Activated T-cell treated with anti-CD3 and anti-CD28 coated beads, Interleukin-2, amount 50 U/mL, for 72 hours (primary cell): ENCODE measurements at regions not wholly inside any gene's neighbourhood (a gene's known extent, or its start where the extent isn't known, plus 50 kb on each side); places are given as distances from the start of the nearest gene placed in this dataset.
A peak's percentile ranks its signal among the peaks of the same experiment; 100 is the strongest.

Experiments used
- ATAC-seq, 2 donors: fragments of 150-1000 bp; cut with Tn5 transposase; replicated peaks in 1 of 2; 2 replicates each; pipeline ENCODE4 v1.10.0; 2021; ENCODE audit warnings: moderate library complexity in 2 of 2, mild to moderate bottlenecking in 1 of 2
- DNase-seq, 2 donors: peaks; one replicate each; pipeline ENCODE4 v3.0.0; 2021 to 2022; ENCODE audit warnings: mixed read lengths in 1 of 2
- H3K27ac Mint-ChIP-seq: one replicate; pipeline ENCODE4 v1.8.0; 2022; ENCODE audit warnings: mild to moderate bottlenecking, moderate library complexity, mixed read lengths
- H3K27me3 Mint-ChIP-seq: one replicate; pipeline ENCODE4 v1.8.0; 2022; ENCODE audit warnings: low read depth, mixed read lengths
- H3K36me3 Mint-ChIP-seq, 2 donors: one replicate each; pipeline ENCODE4 v1.8.0; 2022; ENCODE audit warnings: mixed read lengths in 2 of 2, mild to moderate bottlenecking in 1 of 2; ENCODE audit not compliant: insufficient read depth in 2 of 2
- H3K4me1 Mint-ChIP-seq: one replicate; pipeline ENCODE4 v1.8.0; 2022; ENCODE audit warnings: low read depth, mixed read lengths
- H3K4me3 Mint-ChIP-seq, 2 donors: one replicate each; pipeline ENCODE4 v1.8.0; 2022; ENCODE audit warnings: mild to moderate bottlenecking in 2 of 2, mixed read lengths in 2 of 2, moderate library complexity in 2 of 2
- H3K9me3 Mint-ChIP-seq, 2 donors: one replicate each; pipeline ENCODE4 v1.8.0; 2022; ENCODE audit warnings: mixed read lengths in 2 of 2

DNA sequence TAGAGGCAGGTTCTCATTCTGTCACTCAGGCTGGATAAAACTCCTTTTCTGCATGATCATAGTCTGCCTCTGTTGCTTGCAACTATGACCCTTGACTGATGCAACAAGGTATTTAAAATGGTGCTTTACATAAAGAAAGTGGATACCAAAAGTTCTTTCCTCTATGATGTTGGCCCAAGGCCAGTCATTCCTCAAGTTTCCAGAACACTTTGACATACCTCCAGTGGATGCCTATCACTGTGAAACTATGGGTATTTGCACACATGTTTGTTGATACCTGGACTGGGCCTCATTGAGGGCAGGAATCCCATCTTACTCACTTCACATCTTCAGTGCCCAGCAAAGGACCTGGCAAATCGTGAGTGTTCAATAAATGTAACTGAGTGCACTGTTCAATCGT, 159.0 kb upstream of the ZC3H12C start:
- H3K36me3 Mint-ChIP-seq = no peaks in the 10 kb centered on the region
- H3K27me3 Mint-ChIP-seq = peaks cover 6% of the 10 kb centered on the region
- no peak for DNase-seq
- no peak for ATAC-seq
- no peaks in the 10 kb centered on the region for H3K4me1 Mint-ChIP-seq
- H3K27ac Mint-ChIP-seq = no peak overlapping the region
- H3K9me3 Mint-ChIP-seq = no peaks in the 10 kb centered on the region
- no peak overlapping the region for H3K4me3 Mint-ChIP-seq

- ATAC-seq (no peak), DNase-seq (no peak)
- H3K27ac Mint-ChIP-seq = no peak overlapping the region
- no peak overlapping the region for H3K4me3 Mint-ChIP-seq
- H3K27me3 Mint-ChIP-seq = peaks cover 22% of the 10 kb centered on the region
- no peaks in the 10 kb centered on the region for H3K36me3 Mint-ChIP-seq
- H3K4me1 Mint-ChIP-seq = no peaks in the 10 kb centered on the region
- H3K9me3 Mint-ChIP-seq = no peaks in the 10 kb centered on the region
Measured at GRCh38 chr11:109936661-109937180, 156.5 kb upstream of the ZC3H12C start.

- H3K27ac Mint-ChIP-seq = no peak overlapping the region
- peaks cover 22% of the 10 kb centered on the region for H3K27me3 Mint-ChIP-seq
- no peaks in the 10 kb centered on the region for H3K4me1 Mint-ChIP-seq
- H3K9me3 Mint-ChIP-seq = no peaks in the 10 kb centered on the region
- no peak overlapping the region for H3K4me3 Mint-ChIP-seq
- no peak for ATAC-seq
- DNase-seq = no peak
- H3K36me3 Mint-ChIP-seq = no peaks in the 10 kb centered on the region
Measured at GRCh38 chr11:109937968-109938367, 155.2 kb upstream of the ZC3H12C start.

GRCh38 chr11:109939166-109939810, 153.9 kb upstream of the ZC3H12C start:
- no peak for DNase-seq
- Mint-ChIP-seq H3K27ac (no peak overlapping the region), H3K4me3 (no peak overlapping the region), H3K4me1 (no peaks in the 10 kb centered on the region), H3K36me3 (no peaks in the 10 kb centered on the region), H3K27me3 (peaks cover 28% of the 10 kb centered on the region), H3K9me3 (no peaks in the 10 kb centered on the region)
- ATAC-seq = no peak

DNA sequence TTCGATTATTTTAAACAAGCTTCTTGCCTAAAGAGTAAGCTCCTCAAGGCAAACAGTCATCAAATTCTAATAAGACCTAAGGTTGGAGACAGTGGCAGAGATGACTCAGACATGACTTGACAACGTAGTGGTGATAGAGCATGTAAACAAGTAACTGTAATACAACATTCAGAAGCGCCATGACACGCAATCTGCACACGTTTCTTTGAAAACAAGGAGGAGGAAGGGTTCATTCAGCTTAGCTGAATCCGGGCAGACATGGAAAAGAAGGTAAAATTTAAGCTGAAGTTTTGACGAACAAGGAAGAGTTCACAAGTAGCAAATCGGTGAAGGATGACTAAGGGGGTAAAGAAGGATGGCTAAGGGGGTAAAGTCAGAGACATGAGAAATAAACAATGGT, 152.4 kb upstream of the ZC3H12C start:
- no peaks in the 10 kb centered on the region for H3K9me3 Mint-ChIP-seq
- no peaks in the 10 kb centered on the region for H3K36me3 Mint-ChIP-seq
- peaks cover 37% of the 10 kb centered on the region for H3K27me3 Mint-ChIP-seq
- H3K27ac Mint-ChIP-seq = no peak overlapping the region
- DNase-seq (no peak), ATAC-seq (no peak)
- H3K4me1 Mint-ChIP-seq = peaks cover 2% of the 10 kb centered on the region
- no peak overlapping the region for H3K4me3 Mint-ChIP-seq

DNA sequence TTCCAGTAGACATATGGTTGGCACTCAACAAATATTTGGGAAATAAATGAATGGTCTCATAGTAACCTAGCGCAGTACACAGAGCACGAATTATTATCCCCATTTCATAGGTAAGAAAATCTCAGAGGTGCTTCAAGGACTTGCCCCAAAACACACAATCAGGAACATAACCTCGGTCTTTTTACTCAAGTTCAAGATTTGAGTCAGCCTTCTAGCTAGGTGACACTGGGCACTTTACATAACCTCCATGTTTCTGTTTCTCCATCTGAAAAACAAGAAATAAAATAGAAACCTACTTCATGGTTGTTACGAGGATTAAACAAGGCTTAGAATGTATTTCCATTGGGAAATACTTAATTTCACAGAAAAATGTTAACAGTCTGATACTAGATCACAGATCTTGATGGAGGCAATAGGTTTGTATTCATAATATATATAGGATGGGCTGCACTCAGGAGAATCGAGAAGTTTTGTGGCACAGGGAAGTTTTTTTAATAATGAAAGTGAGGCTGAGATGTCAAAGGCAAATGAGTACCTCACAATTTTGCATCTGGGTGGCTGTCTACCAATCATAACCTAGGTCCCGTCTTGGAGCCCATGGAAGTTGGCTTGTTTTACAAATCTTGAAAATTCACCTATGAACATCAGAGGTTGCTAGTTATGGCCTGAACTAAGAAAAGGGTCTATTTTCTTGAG, 147.4 kb upstream of the ZC3H12C start:
- DNase-seq = no peak
- peak overlapping the region; percentile 73 for H3K27ac Mint-ChIP-seq

DNA sequence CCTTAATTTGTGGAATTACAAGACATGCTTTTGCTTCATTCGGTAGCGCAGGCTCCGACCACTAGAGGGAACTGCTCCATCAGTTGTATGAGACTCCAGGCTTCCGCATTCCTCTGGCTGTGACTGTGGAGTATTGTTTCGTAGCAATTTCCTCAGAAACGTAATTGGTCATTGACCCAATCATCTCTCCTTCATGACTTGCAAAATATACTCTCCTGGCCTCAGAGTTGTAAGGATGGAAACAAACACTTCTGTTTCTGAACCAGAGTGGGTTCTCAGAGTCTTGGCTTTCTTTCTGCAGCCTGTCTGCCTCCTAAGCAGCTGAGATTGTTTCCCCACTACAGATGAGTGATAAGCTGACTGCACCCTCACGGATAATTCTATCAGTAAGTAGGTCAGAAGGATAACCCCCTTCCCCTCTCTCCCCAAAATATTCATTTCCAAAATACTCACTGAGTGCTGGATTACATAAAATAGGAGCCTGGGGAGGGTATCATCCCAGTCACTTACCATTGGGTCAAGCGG, 146.8 kb upstream of the ZC3H12C start:
- no peaks in the 10 kb centered on the region for H3K36me3 Mint-ChIP-seq
- H3K27me3 Mint-ChIP-seq = peaks cover 29% of the 10 kb centered on the region
- H3K4me1 Mint-ChIP-seq = peaks cover 13% of the 10 kb centered on the region
- no peaks in the 10 kb centered on the region for H3K9me3 Mint-ChIP-seq
- no peak overlapping the region for H3K27ac Mint-ChIP-seq
- peak overlapping the region; percentile 31 to 54 for H3K4me3 Mint-ChIP-seq
- ATAC-seq = peak; percentile 88 to 96
- peak; percentile 63 to 65 for DNase-seq

More for the DNA sequence above, 147.4 kb upstream of the ZC3H12C start:
- peak overlapping the region in 1 of 2 donors; percentile 54 for H3K4me3 Mint-ChIP-seq
- H3K9me3 Mint-ChIP-seq = no peaks in the 10 kb centered on the region
- peak; percentile 11 to 14 for ATAC-seq
- peaks cover 13% of the 10 kb centered on the region for H3K4me1 Mint-ChIP-seq
- no peaks in the 10 kb centered on the region for H3K36me3 Mint-ChIP-seq
- peaks cover 35% of the 10 kb centered on the region for H3K27me3 Mint-ChIP-seq

DNA sequence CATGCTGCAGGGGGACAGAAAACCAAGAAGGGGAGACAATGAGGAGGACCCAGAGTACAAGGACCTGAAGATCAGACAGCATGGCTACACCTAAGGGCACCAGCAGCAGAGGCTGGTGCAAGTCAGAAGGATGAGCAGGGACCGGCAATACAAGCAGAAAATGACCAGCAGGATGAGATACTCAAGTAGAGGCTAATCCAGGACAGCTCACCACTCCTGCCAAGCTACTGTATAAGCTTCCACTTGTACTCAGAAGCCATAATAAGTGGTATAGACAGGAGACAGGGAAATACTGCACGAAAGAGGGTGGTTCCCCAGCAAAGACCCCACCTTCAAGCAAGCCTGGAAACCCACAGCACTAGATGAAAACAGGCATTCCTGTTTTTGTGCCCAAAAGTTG, 138.7 kb upstream of the ZC3H12C start:
- Mint-ChIP-seq H3K4me3 (no peak overlapping the region), H3K27ac (no peak overlapping the region)
- ATAC-seq = no peak

GRCh38 chr11:109956124-109956793, 136.9 kb upstream of the ZC3H12C start:
- ATAC-seq = no peak
- Mint-ChIP-seq H3K4me1 (no peaks in the 10 kb centered on the region), H3K9me3 (no peaks in the 10 kb centered on the region), H3K27ac (peak overlapping the region; percentile 49), H3K36me3 (no peaks in the 10 kb centered on the region), H3K4me3 (no peak overlapping the region), H3K27me3 (peaks cover 7% of the 10 kb centered on the region)
- no peak for DNase-seq

More for the DNA sequence above, 138.7 kb upstream of the ZC3H12C start:
- peaks cover 7% of the 10 kb centered on the region for H3K27me3 Mint-ChIP-seq
- H3K36me3 Mint-ChIP-seq = no peaks in the 10 kb centered on the region
- DNase-seq = no peak
- H3K4me1 Mint-ChIP-seq = no peaks in the 10 kb centered on the region
- no peaks in the 10 kb centered on the region for H3K9me3 Mint-ChIP-seq

- no peaks in the 10 kb centered on the region for H3K4me1 Mint-ChIP-seq
- H3K27ac Mint-ChIP-seq = no peak overlapping the region
- no peaks in the 10 kb centered on the region for H3K9me3 Mint-ChIP-seq
- peaks cover 7% of the 10 kb centered on the region for H3K27me3 Mint-ChIP-seq
- DNase-seq (no peak), ATAC-seq (no peak)
- H3K4me3 Mint-ChIP-seq = no peak overlapping the region
- H3K36me3 Mint-ChIP-seq = no peaks in the 10 kb centered on the region
Measured at GRCh38 chr11:109957000-109957399, 136.2 kb upstream of the ZC3H12C start.

- Mint-ChIP-seq H3K27ac (no peak overlapping the region), H3K27me3 (peaks cover 7% of the 10 kb centered on the region), H3K4me3 (no peak overlapping the region), H3K4me1 (no peaks in the 10 kb centered on the region), H3K36me3 (no peaks in the 10 kb centered on the region), H3K9me3 (no peaks in the 10 kb centered on the region)
- ATAC-seq = no peak
- no peak for DNase-seq
Measured at GRCh38 chr11:109957601-109958000, 135.6 kb upstream of the ZC3H12C start.

DNA sequence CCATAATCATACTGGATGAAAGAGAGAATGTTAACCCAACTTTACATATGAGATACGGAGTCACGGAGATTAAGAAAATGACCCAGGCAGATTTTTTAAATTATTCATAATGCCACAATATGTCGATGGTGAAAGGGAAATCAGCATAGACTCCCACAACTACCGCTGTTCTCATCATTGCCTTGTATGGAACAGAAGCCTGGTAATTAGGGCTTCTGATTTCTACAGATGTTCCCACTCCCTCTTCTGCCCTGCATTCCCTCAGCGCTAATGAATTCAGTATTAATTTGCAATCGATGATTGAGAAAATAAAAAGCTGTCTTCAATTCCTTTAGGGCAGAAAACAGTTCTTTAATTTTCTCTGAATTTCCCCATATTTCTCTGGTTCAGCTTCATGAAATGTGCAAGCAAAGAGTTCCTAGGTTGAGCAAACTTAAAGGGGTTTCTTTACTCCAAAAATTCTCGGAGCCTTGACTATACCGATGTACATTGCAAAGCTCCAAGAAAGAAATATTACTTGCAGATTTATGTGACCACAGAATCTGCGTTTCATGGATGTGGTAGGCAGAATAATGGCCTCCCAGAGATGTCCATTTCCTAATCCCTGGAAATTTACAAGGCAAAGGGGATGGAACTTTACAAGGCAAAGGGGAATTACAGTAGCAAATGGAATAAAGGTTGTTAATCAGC, 134.9 kb upstream of the ZC3H12C start:
- peaks cover 7% of the 10 kb centered on the region for H3K27me3 Mint-ChIP-seq
- DNase-seq (no peak), ATAC-seq (no peak)
- no peak overlapping the region for H3K4me3 Mint-ChIP-seq
- H3K27ac Mint-ChIP-seq = no peak overlapping the region
- H3K4me1 Mint-ChIP-seq = no peaks in the 10 kb centered on the region
- no peaks in the 10 kb centered on the region for H3K36me3 Mint-ChIP-seq
- H3K9me3 Mint-ChIP-seq = no peaks in the 10 kb centered on the region

- no peaks in the 10 kb centered on the region for H3K9me3 Mint-ChIP-seq
- H3K27ac Mint-ChIP-seq = no peak overlapping the region
- no peaks in the 10 kb centered on the region for H3K36me3 Mint-ChIP-seq
- H3K4me1 Mint-ChIP-seq = no peaks in the 10 kb centered on the region
- peaks cover 7% of the 10 kb centered on the region for H3K27me3 Mint-ChIP-seq
- no peak for ATAC-seq
- no peak overlapping the region for H3K4me3 Mint-ChIP-seq
- DNase-seq = no peak
Measured at GRCh38 chr11:109958821-109959166, 134.4 kb upstream of the ZC3H12C start.
